GM18499 (cell line): ENCODE measurements at regions not wholly inside any gene's neighbourhood (a gene's known extent, or its start where the extent isn't known, plus 50 kb on each side); places are given as distances from the start of the nearest gene placed in this dataset.

Source experiments
- ATAC-seq: cut with Tn5 transposase; IDR thresholded peaks from one replicate; pipeline ENCODE4 v1.9.1; 2021; ENCODE audit warnings: moderate number of reproducible peaks; ENCODE audit not compliant: insufficient read depth, unreplicated experiment

DNA sequence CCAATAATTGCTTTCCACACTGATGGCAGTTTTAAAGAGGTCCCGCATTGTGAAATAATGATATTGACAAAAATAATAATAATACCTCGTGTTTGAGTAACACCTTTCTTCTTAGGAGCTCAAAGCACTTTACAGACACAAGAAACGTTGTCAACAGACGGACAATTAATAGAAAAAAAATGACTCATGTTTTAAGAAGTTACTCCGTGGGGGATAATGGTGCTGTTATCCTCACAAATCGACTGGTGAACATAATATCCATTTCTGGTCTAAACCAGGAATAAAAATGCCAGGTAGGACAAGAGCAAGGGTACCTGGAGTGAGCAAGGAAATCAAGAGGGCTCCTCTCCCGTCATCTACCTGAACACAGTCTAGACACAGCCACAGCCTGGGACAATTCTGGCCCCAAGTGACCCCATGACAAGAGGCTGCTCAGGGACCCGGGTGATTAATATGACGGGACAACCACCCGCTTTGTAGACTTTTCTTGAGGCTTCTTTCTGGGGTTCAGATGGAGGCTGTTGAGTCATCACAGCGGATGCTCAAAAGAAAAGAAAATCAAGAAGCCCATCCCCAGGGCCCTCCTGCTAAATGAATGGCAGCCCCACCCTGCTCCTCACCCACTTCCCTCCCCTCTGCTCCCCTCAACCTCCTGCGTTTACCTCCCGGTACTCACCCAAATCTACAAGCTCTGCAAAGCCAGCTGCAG is 146.2 kb upstream of the IRF2BP2 start:
- no peak for ATAC-seq

DNA sequence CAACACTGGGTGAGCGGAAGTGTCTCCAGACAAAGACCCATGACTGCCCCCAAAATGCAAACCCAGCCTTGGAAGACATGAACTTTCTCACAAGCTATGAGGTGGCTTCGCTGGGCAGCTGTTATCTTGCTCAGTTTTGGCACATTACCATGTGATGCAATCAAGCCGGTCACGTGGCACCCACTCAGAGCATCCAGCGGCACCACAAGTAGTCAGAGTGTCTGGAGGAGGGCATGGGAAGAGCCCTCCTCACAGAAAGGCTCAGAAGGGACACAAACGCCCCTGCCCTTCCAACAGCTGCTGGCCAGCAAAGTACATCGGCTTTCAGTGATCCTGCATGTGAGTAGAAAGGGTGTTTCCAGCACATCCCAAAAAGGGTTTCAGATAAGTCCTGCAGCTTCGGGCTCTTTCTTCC is 145.5 kb upstream of the IRF2BP2 start:
- no peak for ATAC-seq

DNA sequence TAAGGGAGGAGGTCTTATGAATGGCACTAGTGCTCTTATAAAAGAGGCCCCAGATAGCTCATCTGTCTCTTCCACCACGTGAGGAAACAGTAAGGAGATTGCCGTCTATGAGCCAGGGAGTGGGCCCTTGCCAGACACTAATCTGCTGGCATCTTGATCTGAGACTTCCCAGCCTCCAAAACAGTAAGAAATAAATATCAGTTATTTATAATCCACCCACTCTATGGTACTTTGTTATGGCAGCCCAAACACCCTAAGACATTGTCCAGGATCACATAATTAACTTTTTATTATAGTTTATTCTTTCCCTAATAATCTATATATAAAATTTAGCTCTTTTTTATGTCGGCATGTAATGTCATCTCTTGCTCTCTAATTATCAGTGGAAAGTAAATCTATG is 144.0 kb upstream of the IRF2BP2 start:
- no peak for ATAC-seq

DNA sequence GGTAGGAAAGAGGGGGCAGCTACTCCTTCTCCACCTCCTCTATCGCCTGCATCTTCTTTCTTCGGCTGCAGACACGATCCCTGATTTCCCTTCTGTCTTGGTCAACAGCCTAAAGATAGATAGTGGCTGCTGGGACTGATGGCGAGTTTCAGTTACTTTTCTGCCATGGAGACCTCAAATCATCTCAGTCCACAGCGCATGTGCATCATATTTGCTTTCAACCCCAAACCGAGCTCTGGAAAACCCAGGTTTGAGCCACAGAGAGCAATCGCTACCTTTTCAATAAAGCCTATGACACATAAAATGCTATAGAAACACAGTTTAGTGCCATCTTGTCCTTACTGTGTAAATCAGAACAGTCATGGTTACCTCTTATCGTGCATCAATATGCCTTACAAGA is 142.9 kb upstream of the IRF2BP2 start:
- no peak for ATAC-seq

DNA sequence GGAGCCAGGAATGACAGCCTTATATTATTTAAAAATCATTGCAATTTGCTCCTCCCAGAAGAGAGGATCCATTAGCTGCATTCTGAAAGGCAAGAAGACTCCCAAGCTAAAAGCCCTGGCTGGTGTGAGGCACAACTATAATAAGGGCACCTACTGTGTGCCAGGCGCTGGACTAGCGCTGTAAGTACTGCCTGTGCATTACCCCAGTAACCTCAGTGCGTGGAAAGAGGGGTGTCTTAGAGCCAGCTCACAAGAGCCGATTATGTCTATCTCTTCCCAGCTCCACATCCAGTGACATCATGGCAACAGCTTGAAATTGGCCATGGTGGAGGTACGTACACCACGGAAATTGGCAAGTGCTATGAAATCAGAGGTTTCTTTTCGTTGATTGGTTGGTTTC is 141.7 kb upstream of the IRF2BP2 start:
- no peak for ATAC-seq

DNA sequence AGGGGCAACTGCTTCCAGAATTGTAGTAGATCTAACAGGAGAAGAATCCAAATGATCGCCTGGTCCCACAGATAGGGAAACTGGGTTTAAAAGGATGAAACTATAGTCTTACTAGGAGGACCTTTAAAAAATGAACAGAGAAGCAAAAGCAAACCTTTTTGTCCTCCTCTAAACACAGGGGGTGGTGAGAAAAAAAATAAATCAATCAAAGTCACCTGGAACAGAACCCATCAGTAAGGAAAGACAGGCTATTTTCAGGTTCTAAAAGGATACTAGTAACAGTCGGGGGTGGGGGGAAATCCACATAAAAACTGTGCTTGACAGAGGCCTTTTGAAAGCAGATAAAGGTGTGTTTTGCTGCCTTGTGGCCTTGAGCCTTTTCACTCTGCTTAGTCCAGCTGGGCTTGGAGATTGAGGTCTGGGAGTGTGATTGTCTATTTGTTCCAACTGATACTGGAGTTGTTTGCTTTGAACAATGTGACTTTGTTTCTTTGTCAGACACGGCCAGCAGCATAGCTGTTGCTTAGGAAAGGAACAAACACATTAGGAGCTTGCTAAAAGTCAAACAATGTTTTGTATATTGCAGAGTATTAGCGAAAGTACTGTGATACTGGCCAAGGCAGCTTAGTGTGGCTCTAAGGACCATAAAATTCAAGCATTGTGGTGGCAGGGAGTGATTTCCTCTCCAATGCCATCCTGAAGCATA is 141.1 kb upstream of the IRF2BP2 start:
- ATAC-seq: no peak

DNA sequence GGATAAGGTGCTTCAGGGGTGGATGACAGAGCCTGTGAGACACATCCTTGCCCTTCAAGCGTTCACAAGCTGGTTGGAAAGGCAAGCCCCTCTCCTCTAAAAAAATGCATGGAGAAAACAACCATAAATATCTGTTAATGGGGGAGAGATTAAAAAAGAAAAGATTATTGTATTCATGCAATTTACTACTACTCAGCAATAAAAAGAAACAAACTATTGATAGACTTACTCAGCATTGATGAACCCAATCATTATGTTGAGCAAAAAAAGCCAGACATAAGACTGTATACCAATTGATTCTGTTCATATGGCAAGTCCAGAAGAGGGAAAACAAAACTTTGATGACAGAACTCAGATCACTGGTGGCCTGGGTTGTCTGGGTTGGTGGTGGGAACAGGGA is 138.7 kb upstream of the IRF2BP2 start:
- no peak for ATAC-seq

DNA sequence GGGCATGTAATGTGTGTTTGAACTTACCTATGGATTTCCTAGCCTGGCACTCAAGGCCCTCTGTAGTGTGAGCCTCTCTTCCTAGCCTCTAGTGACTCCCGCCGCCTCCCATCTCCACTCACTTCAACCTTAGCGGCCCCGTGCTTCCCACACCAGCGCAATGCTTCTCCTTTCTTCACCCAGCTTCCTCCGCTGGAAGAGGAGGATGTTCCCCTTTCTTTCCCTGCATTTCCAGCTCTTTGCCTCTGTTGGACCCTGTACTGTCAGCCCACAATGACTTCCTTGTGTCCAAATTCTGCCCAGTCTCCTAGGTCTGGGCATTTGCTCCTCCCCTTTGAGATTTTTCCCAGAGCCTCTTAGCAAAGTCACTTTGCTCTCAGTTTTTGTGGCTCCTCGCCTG is 138.1 kb upstream of the IRF2BP2 start:
- ATAC-seq: no peak

DNA sequence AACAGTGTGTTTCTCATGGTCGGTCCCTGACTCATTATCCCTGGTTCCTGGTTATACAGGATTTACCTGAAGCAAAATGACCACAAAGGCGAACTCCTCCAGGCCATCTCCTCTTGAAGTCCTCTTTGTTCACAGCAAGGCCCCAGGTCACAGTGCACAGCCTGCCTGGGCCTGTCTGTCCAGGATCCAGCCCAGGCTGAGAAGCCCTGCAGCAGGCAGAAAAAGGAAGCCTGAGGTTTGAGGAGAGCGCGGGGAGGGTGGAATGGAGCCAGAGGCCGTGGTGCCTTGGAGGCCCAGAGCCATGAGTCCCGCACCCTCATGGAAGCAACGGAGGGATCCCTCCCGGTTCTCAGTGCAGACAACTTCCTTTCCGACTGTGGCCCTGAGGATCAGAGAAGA is 136.8 kb upstream of the IRF2BP2 start:
- ATAC-seq: no peak

DNA sequence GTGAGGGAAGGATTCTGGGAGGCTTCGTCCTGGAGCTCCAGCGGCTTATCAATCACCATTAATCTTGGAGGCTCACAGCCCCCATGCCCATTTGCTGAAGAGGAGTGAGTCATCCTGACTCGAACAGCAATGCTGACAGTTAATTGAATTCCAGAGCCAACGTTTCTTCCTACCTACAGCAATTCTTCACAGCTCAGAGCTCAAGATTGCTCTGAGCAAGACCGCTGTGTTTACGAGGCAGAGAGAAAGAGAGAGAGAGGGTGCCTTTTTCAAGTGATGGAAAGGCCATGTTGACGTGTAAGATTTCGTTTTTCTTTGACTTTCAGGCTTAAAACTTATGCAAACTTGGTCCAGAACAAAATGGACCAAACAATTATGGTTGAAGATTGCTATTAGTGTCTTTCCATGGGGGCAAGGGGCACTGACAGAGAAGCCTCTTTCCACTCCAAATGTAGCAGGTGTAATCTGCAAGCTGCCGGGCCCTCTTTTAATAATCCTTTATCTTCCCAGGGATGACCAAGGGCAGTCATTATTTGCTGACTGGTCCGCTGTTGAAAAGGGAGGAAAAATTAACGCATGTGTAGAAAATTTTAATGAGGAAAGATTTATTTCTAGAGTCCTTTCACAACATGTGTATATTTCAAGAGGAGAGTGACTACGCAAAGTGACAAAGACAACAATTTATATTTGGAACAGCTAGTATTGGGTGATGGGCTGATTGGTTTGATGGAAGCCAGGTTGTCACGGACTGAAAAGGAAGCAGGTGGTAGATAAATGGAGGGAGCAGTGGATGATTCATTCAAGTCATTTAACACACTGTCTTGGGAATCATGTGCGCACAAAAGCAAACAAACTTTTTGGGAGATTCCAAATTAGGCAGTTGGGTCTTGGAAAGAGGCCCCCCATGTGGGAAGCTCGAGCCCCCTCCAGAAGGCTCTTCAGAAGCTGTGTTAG is 136.1 kb upstream of the IRF2BP2 start:
- ATAC-seq: no peak

DNA sequence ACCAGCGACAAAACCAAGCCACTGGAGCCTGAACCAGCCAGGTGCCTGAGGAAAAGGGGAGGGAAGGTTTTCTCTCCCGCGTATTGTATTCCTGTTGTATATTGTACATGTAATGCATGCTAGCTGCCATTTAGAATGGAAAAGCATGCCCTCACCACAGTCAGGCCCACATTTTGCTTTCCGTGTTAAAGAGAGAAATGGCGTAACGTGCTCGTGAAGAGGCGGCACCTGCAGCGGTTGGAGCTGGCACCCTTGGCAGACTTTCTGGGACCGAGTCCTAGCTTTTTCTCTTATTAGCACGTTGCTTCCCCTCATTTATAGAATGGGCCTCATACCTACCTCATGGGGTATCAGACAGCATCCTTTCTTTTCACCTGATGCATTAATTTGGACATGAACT is 135.3 kb upstream of the IRF2BP2 start:
- ATAC-seq: no peak

DNA sequence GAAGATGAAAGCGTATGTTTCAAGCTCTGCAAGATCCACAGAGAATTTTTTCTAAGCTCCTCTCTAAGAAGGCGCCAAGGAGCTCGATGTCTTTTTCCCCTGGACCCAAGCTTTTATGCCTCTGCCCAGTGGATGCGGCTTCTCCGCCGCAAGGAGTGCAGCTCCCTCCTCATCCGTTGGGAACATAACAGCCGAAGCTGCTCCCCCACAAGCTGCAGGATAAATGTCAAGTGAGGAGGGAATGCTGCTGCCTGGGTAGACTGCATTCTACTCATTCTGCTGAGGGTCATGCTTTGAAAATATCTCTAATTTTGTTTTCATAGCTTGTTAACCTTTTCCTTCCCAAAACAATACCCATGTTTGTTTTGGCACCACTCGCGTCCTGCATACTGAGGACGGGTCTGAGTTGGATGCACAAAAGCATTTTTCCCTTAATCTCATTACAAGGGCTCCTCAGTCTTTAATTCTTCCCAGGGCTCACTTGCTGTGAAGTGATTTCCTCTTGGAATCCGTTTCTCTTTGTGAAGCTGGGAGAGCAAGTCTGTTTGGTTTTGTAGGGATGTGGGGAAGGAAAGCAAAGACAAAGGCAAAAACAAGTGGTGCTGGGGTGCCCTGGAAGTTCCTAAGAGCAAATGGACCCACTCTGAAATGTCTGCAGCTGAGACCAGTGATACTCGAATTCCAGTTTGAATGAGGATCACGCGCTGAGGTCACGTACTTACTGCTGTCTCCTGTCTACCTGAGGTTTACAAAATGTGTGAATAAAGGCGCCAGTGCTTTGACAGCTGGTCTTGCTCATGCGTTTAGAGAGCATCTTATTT is 134.0 kb upstream of the IRF2BP2 start:
- ATAC-seq: no peak

DNA sequence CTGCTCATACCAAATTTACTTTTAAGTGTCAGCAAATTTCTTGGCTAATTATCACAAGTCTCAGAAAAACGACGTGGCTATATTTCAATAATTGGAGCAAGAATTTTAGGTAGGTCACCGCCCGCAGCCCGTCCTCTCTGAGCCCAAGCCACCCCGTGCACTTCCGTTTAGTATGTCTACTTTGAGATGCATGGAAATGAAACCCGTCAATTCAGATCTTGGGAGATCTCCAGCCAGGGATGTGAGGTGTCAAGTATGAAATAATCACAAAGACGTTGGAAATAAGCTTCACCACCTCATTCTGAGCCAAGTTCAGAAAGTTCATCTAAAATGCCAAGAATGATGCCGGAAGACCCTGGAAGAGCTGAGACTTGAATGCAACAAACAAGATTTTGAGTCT is 132.6 kb upstream of the IRF2BP2 start:
- ATAC-seq: no peak

DNA sequence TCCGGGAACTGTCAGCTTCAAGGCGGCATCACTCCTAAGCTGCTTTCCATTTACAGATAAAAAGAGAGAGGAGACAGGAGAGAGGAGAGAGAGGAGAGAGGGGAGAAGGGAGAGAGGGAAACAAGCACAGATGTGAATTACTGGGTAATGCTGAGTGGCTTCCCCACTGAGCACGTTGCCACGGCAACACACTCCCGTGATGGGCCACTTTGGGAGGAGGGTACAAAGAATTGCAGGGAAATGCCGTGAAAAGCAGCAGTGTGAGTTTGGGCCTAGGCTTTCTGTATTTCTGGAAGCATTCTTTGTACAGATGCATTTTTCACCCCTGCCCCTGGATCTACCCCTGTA is 128.0 kb upstream of the IRF2BP2 start:
- no peak for ATAC-seq

DNA sequence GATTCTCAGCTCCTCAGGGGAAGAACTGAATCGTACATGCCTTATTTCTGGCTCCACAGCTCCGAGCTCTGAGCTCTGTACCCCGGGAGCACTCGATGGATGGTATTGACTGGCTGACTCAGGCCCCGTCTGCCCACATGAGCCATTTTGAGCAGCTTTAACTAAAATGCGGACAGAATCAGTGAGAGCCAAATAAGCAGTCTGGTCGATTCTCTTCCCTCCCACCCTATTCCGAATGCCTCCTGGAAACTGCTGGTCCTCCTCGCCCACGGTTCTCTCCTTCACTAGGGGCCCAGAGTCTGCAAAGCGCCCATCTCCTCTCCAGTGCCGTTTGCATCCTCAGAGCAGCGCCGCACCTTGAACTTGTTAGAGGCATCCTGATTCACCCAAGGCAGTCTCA is 125.9 kb upstream of the IRF2BP2 start:
- ATAC-seq: no peak

DNA sequence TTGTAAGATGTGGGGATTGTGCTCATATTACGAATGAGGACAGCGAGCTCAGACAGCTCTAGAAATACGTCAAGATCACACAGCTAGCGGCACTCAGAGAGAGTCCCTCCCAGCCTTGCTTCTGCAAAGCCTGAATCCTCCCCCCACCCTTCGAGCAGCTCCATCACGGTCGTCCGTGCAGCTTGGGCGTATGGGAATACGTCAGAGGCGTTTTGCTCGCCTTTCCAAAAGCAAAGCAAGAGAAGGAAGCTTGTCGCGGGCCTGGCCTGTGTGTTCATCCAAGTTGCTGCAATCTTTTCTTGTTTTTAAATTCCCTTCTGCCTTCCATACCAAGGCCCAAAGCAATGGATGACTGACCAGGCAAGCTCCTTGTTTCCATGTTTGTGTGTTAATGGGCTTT is 125.5 kb upstream of the IRF2BP2 start:
- ATAC-seq: no peak

DNA sequence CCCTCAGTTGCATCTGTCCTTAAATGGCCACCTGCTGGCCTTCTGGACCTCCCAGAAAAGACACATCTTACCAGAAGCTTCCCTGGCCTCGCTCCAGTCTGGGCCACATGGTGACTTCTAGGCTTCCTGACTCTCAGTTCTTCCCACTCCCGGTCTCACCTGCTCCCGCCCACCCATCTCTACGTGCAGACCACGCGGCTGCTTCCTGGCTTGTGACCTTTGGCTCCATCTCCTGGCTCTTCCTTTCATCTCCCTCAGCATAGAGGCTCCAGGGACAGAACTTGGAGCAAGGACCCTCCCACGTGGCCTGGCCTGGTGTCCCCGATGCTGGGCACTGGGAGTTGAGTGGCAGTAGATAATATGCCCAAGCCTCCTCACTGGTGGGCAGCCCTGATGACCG is 124.9 kb upstream of the IRF2BP2 start:
- no peak for ATAC-seq

DNA sequence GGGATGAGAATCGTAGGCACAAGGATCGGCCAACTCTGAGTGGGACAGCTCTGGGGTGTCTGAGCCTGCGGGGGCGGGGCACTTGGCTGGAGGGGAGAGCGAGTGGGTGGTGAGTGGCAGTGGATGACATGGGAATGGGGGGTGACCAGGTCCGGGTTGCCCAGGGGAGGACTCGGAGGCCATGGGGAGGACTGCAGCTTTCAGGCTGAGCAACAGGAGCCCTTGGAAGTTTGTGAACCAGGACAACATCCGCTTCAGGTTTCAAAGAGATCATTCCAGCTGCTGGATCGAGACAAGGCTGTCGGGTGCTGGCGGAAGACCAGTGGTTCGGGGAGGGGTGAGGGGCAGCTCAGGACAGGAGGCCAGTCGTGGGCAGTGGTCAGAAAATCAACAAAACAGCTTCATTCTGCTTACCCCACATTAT is 124.4 kb upstream of the IRF2BP2 start:
- ATAC-seq: no peak

DNA sequence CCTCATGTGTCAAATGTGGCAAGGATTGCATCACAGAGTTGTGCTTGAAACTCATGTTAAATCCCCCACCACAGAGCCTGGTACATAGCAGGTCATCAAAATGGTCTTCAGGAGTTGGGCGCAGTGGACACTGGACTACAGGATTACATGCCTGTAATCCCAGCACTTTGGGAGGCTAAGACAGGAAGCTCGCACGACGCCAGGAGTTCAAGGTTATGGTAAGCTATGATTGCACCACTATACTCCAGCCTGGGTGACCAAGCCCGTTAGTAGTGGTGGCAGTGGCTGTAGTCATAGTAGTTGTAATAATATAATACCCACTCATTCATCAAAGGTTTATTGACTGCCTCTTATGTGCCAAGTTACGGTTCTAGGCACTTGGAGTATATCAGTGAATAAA is 123.4 kb upstream of the IRF2BP2 start:
- ATAC-seq: no peak

DNA sequence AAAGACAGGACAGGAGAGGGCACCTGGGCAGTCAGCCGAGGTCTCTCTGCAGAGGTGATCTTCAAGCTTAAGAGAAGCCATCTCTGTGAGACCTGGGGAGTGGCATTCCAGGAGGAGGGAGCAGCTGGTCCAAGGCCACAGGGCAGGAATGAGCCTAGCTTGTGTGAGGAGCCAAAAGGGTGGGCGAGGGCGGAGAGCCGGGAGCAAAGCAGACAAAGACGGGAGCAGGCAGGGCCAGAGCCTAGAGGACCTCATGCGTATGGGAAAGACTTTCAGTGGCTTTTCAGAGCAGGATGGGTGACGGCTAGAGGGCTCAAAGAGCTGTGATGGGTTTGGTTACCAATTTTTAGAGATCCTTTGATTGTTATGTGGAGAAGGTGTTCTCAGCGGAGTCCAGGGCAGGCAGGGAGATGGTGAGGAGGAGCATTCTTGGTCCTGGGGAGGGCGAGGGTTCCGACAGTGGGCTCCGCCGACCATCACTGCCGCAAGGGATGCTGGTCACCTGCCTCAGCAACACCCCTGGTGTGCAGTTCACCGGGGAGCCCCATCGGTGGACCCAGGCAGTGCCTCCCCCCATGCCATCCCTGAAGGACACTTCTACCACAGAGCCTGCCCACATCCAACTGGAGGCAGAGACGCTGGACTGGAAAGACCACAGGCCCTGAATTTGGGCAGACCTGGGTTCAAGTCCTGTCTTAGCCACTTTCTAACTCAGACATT is 122.9 kb upstream of the IRF2BP2 start:
- ATAC-seq: no peak
